Spleen (tissue), 11 donors: ENCODE measurements at regions not wholly inside any gene's neighbourhood (a gene's known extent, or its start where the extent isn't known, plus 50 kb on each side); places are given as distances from the start of the nearest gene placed in this dataset.

Experiments
- DNase-seq: peaks from one replicate; pipeline ENCODE4 v3.0.0-alpha.2; 2020
- H3K27ac ChIP-seq, 8 donors: fragments of 200-600 bp; sonication (generic) in 7 of 8; 1 replicate in 4 of 8; 2 replicates in 4 of 8; pipeline versions ENCODE4 v1.5.0 to v1.8.0; 2016 to 2021; ENCODE audit warnings: inconsistent platforms in 4 of 8, mild to moderate bottlenecking in 4 of 8, moderate library complexity in 1 of 8
- H3K27me3 ChIP-seq, 7 donors: fragments of 200-600 bp; sonication (generic) in 6 of 7; replicated peaks in 1 of 7; 1 replicate in 4 of 7; 2 replicates in 3 of 7; pipeline versions ENCODE4 v1.5.0 to v1.8.0; 2016 to 2021; ENCODE audit warnings: inconsistent platforms in 3 of 7, mild to moderate bottlenecking in 1 of 7
- H3K36me3 ChIP-seq, 6 donors: fragments of 200-600 bp; sonication (generic) in 5 of 6; 1 replicate in 4 of 6; 2 replicates in 2 of 6; pipeline versions ENCODE4 v1.5.0 to v1.8.0; 2016 to 2021; ENCODE audit warnings: inconsistent platforms in 2 of 6
- H3K4me1 ChIP-seq, 6 donors: fragments of 200-600 bp; sonication (generic) in 5 of 6; 1 replicate in 3 of 6; 2 replicates in 3 of 6; pipeline versions ENCODE4 v1.5.0 to v1.8.0; 2016 to 2021; ENCODE audit warnings: inconsistent platforms in 3 of 6
- H3K4me3 ChIP-seq, 8 donors: fragments of 200-600 bp; sonication (generic) in 7 of 8; 1 replicate in 4 of 8; 2 replicates in 4 of 8; pipeline versions ENCODE4 v1.5.0 to v1.8.0; 2016 to 2021; ENCODE audit warnings: inconsistent platforms in 4 of 8, mild to moderate bottlenecking in 4 of 8, moderate library complexity in 2 of 8
- H3K9me3 ChIP-seq, 8 donors: fragments of 200-600 bp; sonication (generic) in 7 of 8; 1 replicate in 4 of 8; 2 replicates in 4 of 8; pipeline versions ENCODE4 v1.5.0 to v1.8.0; 2016 to 2021; ENCODE audit warnings: inconsistent platforms in 4 of 8
- POLR2A ChIP-seq, 3 donors: fragments of 450-650 bp; IDR thresholded peaks; one replicate each; pipeline ENCODE4 v1.5.1; 2017; ENCODE audit warnings: antibody characterized with exemption in 3 of 3, mild to moderate bottlenecking in 1 of 3
- POLR2AphosphoS5 ChIP-seq, 3 donors: sonication (generic); formaldehyde crosslinking; IDR thresholded peaks; one replicate each; pipeline ENCODE4 v1.5.1; 2017; ENCODE audit warnings: antibody characterized with exemption in 3 of 3
- WGBS, 5 donors: extraction: QIAGEN DNeasy Blood & Tissue Kit in 3 of 5; methylation state at CpG; one replicate each; pipeline versions ENCODE4 v1.1.5 to v1.1.7; 2013 to 2018; 5-methylcytosine and 5-hydroxymethylcytosine counted together
- intact Hi-C: fragments of 100-400 bp; cut with DNase I; formaldehyde crosslinking; loops from one replicate; pipeline ENCODE4 v1.15.0; 2023; ENCODE audit warnings: low total_unique reads
- TF ChIP-seq, protein P1 (sequence below), 11 experiments: fragments of 200-600 bp in 7 of 11; fragments of 450-650 bp in 4 of 11; sonication (generic) in 4 of 11; IDR thresholded peaks in 8 of 11; conservative IDR thresholded peaks in 3 of 11; 1 replicate in 7 of 11; 2 replicates in 4 of 11; pipeline versions ENCODE4 v1.4.0 to v1.8.0; 2016 to 2021; ENCODE audit warnings: antibody characterized with exemption in 11 of 11, inconsistent platforms in 4 of 11, mild to moderate bottlenecking in 1 of 11
- donor health status: healthy with polysubstance abuse.
- donor health status: DM: no; HTN: no; CAD: no; lungs with moderate emphysema.
- donor health status: DM: no; HTN: no; CAD: no.
- donor health status: Bipolar disorder and iron deficiency.
- donor health status: healthy.
- donor health status: DM: no; HTN: no; CAD: no.
- donor health status: DM: yes; HTN: yes; CAD: no.

DNA sequence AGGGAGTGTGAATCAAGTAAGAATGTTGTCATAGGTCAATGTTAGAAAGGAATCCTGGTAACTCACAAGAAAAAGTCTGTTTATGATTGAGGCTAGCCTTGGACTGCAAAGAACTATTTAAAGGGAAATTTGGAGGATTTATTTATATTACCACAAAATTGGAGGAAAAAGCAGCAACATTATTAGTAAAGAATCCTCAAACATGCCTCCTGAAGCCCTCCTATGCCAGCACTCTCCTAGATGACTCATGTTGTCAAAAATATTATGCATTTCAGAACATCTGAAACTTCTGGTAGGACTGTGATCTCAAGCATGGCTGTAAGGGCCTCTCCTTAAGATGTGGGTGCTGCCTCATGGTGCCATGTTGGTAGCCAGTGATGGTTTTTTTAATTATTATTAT is 628.5 kb downstream of the CHSY3 start:
- H3K9me3 ChIP-seq: no peaks in the 10 kb centered on the region
- no peaks in the 10 kb centered on the region for H3K4me1 ChIP-seq
- H3K27ac ChIP-seq: no peak overlapping the region
- H3K36me3 ChIP-seq: no peaks in the 10 kb centered on the region
- TF ChIP-seq POLR2A (IDR thresholded peaks at IDR 0.05): no peak
- TF ChIP-seq, protein P1, sequence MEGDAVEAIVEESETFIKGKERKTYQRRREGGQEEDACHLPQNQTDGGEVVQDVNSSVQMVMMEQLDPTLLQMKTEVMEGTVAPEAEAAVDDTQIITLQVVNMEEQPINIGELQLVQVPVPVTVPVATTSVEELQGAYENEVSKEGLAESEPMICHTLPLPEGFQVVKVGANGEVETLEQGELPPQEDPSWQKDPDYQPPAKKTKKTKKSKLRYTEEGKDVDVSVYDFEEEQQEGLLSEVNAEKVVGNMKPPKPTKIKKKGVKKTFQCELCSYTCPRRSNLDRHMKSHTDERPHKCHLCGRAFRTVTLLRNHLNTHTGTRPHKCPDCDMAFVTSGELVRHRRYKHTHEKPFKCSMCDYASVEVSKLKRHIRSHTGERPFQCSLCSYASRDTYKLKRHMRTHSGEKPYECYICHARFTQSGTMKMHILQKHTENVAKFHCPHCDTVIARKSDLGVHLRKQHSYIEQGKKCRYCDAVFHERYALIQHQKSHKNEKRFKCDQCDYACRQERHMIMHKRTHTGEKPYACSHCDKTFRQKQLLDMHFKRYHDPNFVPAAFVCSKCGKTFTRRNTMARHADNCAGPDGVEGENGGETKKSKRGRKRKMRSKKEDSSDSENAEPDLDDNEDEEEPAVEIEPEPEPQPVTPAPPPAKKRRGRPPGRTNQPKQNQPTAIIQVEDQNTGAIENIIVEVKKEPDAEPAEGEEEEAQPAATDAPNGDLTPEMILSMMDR (IDR thresholded peaks at IDR 0.05 in 8 of 11, conservative IDR thresholded peaks at IDR 0.05 in 3 of 11): no peak
- no peak overlapping the region for H3K4me3 ChIP-seq
- H3K27me3 ChIP-seq: no peaks in the 10 kb centered on the region
- intact Hi-C loops: no loop called here
- DNase-seq: no peak

DNA sequence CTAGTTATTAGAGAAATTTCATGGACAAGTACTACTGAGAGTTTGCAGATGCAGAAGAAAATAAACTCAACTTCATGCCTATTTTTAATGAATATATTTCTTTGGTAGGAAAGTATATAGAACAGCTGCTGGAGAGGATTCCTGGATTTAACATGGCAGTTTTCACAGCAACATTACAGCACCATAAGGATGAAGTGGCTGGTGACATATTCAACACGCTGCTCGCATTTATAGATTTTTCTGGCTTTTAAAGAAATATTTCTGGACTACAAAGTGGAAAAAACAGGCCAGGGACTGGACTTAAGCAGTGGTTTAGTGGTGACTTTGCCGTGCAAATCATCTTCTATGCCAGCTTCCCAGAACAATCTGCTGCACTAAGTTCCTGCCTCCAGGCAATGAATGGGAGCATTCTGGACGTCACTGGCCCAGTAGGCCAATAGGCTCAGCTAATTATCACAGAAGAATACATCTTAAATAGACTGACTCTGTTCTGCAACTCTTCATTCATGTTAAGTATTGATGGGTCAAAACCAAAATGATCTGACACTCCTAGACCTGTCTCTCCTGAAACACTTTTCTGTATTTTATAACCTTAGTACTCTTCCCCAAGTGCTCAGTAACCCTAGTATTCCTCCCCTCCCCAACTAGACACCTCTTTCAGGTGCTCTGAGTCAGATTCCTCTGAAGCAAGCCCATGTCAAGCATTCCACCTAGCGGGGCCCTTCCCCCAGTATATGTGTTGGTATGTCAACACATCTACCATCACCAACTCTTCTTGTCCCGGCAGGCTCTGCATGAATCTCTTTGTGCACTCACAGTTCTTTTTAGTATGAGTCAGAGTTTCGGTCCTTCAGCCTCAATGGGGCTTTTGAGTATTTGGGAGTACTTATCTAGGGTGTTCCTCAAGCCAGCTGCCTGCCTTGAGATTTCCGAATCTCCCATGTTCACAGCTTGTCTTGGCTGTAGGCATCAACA is 625.5 kb downstream of the CHSY3 start:
- Histone ChIP-seq H3K27me3 (no peaks in the 10 kb centered on the region), H3K9me3 (no peaks in the 10 kb centered on the region), H3K27ac (no peak overlapping the region), H3K4me3 (no peak overlapping the region), H3K36me3 (no peaks in the 10 kb centered on the region), H3K4me1 (no peaks in the 10 kb centered on the region)
- no peak for DNase-seq
- 80 to 91% (median 87%) methylated on average over 8 of the region's 8 CpGs for WGBS, 5 donors
- intact Hi-C loops: no loop called here
- TF ChIP-seq POLR2A (IDR thresholded peaks at IDR 0.05): no peak
- TF ChIP-seq POLR2AphosphoS5 (IDR thresholded peaks at IDR 0.05): no peak
- TF ChIP-seq, protein P1 (IDR thresholded peaks at IDR 0.05 in 8 of 11, conservative IDR thresholded peaks at IDR 0.05 in 3 of 11): no peak

DNA sequence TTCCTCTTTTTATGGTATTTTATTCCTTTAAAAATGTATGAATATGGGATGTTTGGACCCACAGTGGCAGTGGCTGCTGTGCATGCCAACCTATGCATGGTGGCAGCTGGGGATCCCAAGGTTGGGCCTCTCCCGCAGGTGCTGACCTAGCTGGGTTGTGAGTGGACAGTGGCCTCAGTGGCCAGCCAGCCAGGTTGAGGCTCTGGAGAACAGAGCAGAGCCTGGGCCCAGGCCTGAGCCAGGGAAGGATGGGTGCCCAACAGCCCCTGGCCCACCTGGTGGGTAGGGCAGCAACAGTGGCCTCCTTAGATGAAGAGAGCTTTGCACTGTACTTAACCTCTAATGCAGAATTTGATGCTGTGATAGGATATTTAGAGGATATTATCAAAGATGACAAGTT is 624.8 kb downstream of the CHSY3 start:
- Histone ChIP-seq H3K27me3 (no peaks in the 10 kb centered on the region), H3K36me3 (no peaks in the 10 kb centered on the region), H3K27ac (no peak overlapping the region), H3K4me1 (no peaks in the 10 kb centered on the region), H3K9me3 (no peaks in the 10 kb centered on the region), H3K4me3 (no peak overlapping the region)
- peak; percentile 54 for DNase-seq
- 85 to 100% (median 94%) methylated on average over 1 of the region's 1 CpG for WGBS, 5 donors
- TF ChIP-seq POLR2A (IDR thresholded peaks at IDR 0.05): no peak
- TF ChIP-seq, protein P1 (IDR thresholded peaks at IDR 0.05 in 8 of 11, conservative IDR thresholded peaks at IDR 0.05 in 3 of 11): no peak
- TF ChIP-seq POLR2AphosphoS5 (IDR thresholded peaks at IDR 0.05): no peak
- intact Hi-C loops: no loop called here

DNA sequence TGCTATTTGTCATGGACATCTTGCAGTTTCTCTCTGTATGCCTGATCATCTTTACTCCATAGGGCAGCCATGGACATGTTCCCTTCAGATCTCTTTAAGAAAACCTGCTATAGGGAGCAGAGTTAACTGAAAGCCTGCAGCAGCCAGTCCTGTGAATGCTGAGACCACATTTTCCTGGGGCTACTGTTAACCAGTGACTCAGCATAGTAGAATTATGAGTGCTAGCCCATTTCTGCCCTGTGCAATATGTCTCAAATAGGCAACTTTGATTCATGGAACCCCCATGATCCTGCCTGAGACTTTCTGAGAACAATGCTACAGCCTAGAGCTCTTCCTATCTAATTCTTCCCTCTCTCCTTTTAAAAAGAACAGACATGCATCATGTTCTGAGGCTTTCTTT is 624.2 kb downstream of the CHSY3 start:
- TF ChIP-seq POLR2A (IDR thresholded peaks at IDR 0.05) (no peak), POLR2AphosphoS5 (IDR thresholded peaks at IDR 0.05) (no peak)
- TF ChIP-seq, protein P1 (IDR thresholded peaks at IDR 0.05 in 8 of 11, conservative IDR thresholded peaks at IDR 0.05 in 3 of 11): no peak
- DNase-seq: no peak
- Histone ChIP-seq H3K9me3 (no peaks in the 10 kb centered on the region), H3K36me3 (no peaks in the 10 kb centered on the region), H3K4me3 (no peak overlapping the region), H3K4me1 (no peaks in the 10 kb centered on the region), H3K27ac (no peak overlapping the region), H3K27me3 (no peaks in the 10 kb centered on the region)
- intact Hi-C loops: no loop called here
